Muscle layer of colon (tissue), 2 donors: ENCODE measurements at regions not wholly inside any gene's neighbourhood (a gene's known extent, or its start where the extent isn't known, plus 50 kb on each side); places are given as distances from the start of the nearest gene placed in this dataset.
"Not testable (repeated sequence)": the region's sequence is repeated elsewhere in the genome, so short reads cannot be mapped to it uniquely, and the experiment has no call there.

Experiments used
- H3K27ac ChIP-seq: one replicate; pipeline ENCODE4 v1.7.0; 2013; ENCODE audit warnings: low read depth, mild to moderate bottlenecking, low read length, moderate library complexity
- H3K27me3 ChIP-seq, 2 donors: one replicate each; pipeline ENCODE4 v1.7.0; 2013; ENCODE audit warnings: low read length in 2 of 2, mild to moderate bottlenecking in 2 of 2; ENCODE audit not compliant: insufficient read depth in 2 of 2, control insufficient read depth in 1 of 2
- H3K36me3 ChIP-seq: one replicate; pipeline ENCODE4 v1.7.0; 2013; ENCODE audit warnings: mild to moderate bottlenecking, low read length; ENCODE audit not compliant: insufficient read depth
- H3K4me1 ChIP-seq: one replicate; pipeline ENCODE4 v1.7.0; 2013; ENCODE audit warnings: mild to moderate bottlenecking, low read length; ENCODE audit not compliant: insufficient read depth
- H3K4me3 ChIP-seq, 2 donors: one replicate each; pipeline ENCODE4 v1.7.0; 2013; ENCODE audit warnings: low read length in 2 of 2, low read depth in 1 of 2, mild to moderate bottlenecking in 1 of 2, moderate library complexity in 1 of 2
- H3K9ac ChIP-seq: one replicate; pipeline ENCODE4 v1.7.0; 2013; ENCODE audit warnings: low read length
- H3K9me3 ChIP-seq: one replicate; pipeline ENCODE4 v1.7.0; 2013; ENCODE audit warnings: mild to moderate bottlenecking, low read length
- donor health status: abdominal sarcoma.
- donor health status: Adenocarcinoma of cecum.

GRCh38 chr7:131773413-131773812 is 217.0 kb upstream of the PODXL start:
- H3K27ac ChIP-seq = no peak overlapping the region
- H3K9me3 ChIP-seq = no peaks in the 10 kb centered on the region
- H3K27me3 ChIP-seq = no peaks in the 10 kb centered on the region
- H3K4me3 ChIP-seq = no peak overlapping the region
- no peak overlapping the region for H3K9ac ChIP-seq
- no peaks in the 10 kb centered on the region for H3K36me3 ChIP-seq
- no peaks in the 10 kb centered on the region for H3K4me1 ChIP-seq

GRCh38 chr7:131769241-131769640 is 212.8 kb upstream of the PODXL start:
- Histone ChIP-seq H3K9me3 (no peaks in the 10 kb centered on the region), H3K27ac (no peak overlapping the region), H3K4me1 (no peaks in the 10 kb centered on the region)

DNA sequence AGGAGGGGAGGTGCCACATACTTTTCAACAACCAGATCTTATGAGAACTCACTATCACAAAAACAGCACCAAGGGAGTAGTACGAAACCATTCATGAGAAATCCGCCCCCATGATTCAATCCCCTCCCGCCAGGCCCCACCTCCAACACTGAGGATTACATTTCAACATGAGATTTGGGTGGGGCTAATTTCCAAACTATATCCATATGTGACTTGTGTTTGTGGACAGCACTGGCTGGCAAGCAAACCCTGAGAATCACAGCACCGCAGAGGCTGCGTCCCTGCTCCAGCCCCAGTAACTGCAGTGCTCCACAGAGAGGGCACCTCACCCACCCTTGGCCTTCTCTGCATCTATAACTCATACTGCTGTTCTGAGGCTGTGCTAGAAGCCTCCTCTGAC is 211.2 kb upstream of the PODXL start:
- Histone ChIP-seq H3K9me3 (no peaks in the 10 kb centered on the region), H3K4me1 (no peaks in the 10 kb centered on the region), H3K27ac (no peak overlapping the region), H3K27me3 (no peaks in the 10 kb centered on the region), H3K9ac (no peak overlapping the region), H3K36me3 (no peaks in the 10 kb centered on the region), H3K4me3 (no peak overlapping the region)

More at GRCh38 chr7:131769241-131769640, 212.8 kb upstream of the PODXL start:
- Histone ChIP-seq H3K9ac (no peak overlapping the region), H3K36me3 (no peaks in the 10 kb centered on the region), H3K27me3 (no peaks in the 10 kb centered on the region), H3K4me3 (no peak overlapping the region)

GRCh38 chr7:131765575-131765974 is 209.1 kb upstream of the PODXL start:
- H3K4me3 ChIP-seq = no peak overlapping the region
- H3K9ac ChIP-seq = no peak overlapping the region
- no peak overlapping the region for H3K27ac ChIP-seq
- H3K36me3 ChIP-seq = no peaks in the 10 kb centered on the region
- H3K4me1 ChIP-seq = no peaks in the 10 kb centered on the region
- no peaks in the 10 kb centered on the region for H3K27me3 ChIP-seq
- no peaks in the 10 kb centered on the region for H3K9me3 ChIP-seq

GRCh38 chr7:131764143-131764775 is 207.8 kb upstream of the PODXL start:
- no peak overlapping the region for H3K27ac ChIP-seq
- H3K9ac ChIP-seq = no peak overlapping the region
- H3K27me3 ChIP-seq = no peaks in the 10 kb centered on the region
- no peak overlapping the region for H3K4me3 ChIP-seq
- no peaks in the 10 kb centered on the region for H3K36me3 ChIP-seq
- no peaks in the 10 kb centered on the region for H3K9me3 ChIP-seq
- no peaks in the 10 kb centered on the region for H3K4me1 ChIP-seq

GRCh38 chr7:131762753-131763152 is 206.3 kb upstream of the PODXL start:
- Histone ChIP-seq H3K9ac (no peak overlapping the region), H3K4me1 (no peaks in the 10 kb centered on the region), H3K9me3 (no peaks in the 10 kb centered on the region), H3K27me3 (no peaks in the 10 kb centered on the region), H3K36me3 (no peaks in the 10 kb centered on the region), H3K4me3 (no peak overlapping the region), H3K27ac (no peak overlapping the region)

DNA sequence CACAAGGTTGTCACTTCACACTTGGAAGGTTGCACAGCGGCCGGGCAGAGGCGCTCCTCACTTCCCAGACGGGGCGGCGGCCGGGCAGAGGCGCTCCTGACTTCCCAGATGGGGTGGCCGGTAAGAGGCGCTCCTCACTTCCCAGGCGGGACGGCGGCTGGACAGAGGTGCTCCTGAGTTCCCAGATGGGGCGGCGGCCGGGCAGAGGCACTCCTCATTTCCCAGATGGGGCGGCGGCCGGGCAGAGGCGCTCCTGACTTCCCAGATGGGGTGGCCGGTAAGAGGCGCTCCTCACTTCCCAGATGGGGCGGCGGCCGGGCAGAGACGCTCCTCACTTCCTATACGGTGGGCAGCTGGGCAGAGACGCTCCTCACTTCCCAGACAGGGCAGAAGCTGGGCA is 199.4 kb upstream of the PODXL start:
- not testable (repeated sequence) for H3K27ac ChIP-seq, H3K4me1 ChIP-seq, H3K36me3 ChIP-seq, H3K9ac ChIP-seq, H3K4me3 ChIP-seq, H3K27me3 ChIP-seq, H3K9me3 ChIP-seq

- H3K27ac ChIP-seq = no peak overlapping the region
- H3K9me3 ChIP-seq = no peaks in the 10 kb centered on the region
- H3K27me3 ChIP-seq = no peaks in the 10 kb centered on the region
- H3K36me3 ChIP-seq = no peaks in the 10 kb centered on the region
- no peak overlapping the region for H3K9ac ChIP-seq
- no peaks in the 10 kb centered on the region for H3K4me1 ChIP-seq
- H3K4me3 ChIP-seq = no peak overlapping the region
Measured at GRCh38 chr7:131753620-131754222, 197.3 kb upstream of the PODXL start.

- Histone ChIP-seq H3K4me3 (no peak overlapping the region), H3K9me3 (no peaks in the 10 kb centered on the region), H3K4me1 (no peaks in the 10 kb centered on the region), H3K27me3 (no peaks in the 10 kb centered on the region), H3K27ac (no peak overlapping the region), H3K36me3 (no peaks in the 10 kb centered on the region), H3K9ac (no peak overlapping the region)
Measured at GRCh38 chr7:131747658-131748232, 191.3 kb upstream of the PODXL start.

DNA sequence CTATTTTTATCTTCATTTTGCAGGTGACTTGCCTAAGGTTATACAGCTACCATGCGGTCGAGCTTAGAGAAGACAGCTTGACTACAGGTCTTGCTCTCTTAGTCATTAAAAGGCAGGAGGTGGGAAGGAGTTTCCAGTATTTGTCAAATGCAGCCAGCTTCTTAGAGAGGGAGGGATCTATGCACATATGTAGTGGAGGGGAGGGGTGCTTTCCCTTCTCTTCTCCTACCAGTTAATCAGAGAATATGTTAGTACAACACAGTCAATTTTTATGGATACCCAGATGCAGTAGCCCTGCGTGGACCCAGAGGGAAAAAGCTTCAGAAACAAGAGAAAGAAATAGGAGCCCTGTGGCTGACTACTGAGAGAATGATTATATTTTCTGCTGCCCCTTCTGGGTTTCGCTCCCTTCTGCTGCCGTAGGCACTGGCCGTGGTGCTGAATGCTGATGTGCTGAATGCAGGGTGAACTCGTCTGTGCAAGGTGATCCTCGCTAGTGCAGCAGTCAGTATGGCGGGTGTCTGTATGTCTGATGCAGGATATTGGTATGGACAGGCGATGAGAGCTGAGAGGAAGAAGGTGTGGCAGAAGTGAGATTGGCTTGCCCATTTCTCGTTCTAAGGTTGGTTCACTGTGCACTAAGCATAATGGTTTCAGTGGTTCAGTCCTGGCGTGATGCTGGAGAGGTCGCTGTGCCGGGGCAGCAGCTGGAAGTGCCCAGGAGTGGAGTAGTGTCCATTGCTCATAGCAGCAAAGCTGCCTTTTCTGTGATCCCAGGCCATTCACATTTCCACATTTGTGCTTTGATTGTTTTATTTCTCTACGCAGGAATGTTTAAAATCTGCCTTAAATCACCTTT is 189.2 kb upstream of the PODXL start:
- H3K9ac ChIP-seq = no peak overlapping the region
- no peaks in the 10 kb centered on the region for H3K27me3 ChIP-seq
- H3K4me1 ChIP-seq = no peaks in the 10 kb centered on the region
- H3K9me3 ChIP-seq = no peaks in the 10 kb centered on the region
- H3K4me3 ChIP-seq = no peak overlapping the region
- H3K36me3 ChIP-seq = no peaks in the 10 kb centered on the region
- no peak overlapping the region for H3K27ac ChIP-seq

- no peak overlapping the region for H3K4me3 ChIP-seq
- H3K4me1 ChIP-seq = no peaks in the 10 kb centered on the region
- H3K9me3 ChIP-seq = no peaks in the 10 kb centered on the region
- H3K27me3 ChIP-seq = peaks cover 0 to 9% of the 10 kb centered on the region in 2 donors
- H3K36me3 ChIP-seq = no peaks in the 10 kb centered on the region
- no peak overlapping the region for H3K9ac ChIP-seq
- no peak overlapping the region for H3K27ac ChIP-seq
Measured at GRCh38 chr7:131741446-131741845, 185.0 kb upstream of the PODXL start.
